ENCODE measurements at regions not wholly inside any gene's neighbourhood (a gene's known extent, or its start where the extent isn't known, plus 50 kb on each side); places are given as distances from the start of the nearest gene placed in this dataset.
A peak's percentile ranks its signal among the peaks of the same experiment; 100 is the strongest.

- TF ChIP-seq, protein P1, sequence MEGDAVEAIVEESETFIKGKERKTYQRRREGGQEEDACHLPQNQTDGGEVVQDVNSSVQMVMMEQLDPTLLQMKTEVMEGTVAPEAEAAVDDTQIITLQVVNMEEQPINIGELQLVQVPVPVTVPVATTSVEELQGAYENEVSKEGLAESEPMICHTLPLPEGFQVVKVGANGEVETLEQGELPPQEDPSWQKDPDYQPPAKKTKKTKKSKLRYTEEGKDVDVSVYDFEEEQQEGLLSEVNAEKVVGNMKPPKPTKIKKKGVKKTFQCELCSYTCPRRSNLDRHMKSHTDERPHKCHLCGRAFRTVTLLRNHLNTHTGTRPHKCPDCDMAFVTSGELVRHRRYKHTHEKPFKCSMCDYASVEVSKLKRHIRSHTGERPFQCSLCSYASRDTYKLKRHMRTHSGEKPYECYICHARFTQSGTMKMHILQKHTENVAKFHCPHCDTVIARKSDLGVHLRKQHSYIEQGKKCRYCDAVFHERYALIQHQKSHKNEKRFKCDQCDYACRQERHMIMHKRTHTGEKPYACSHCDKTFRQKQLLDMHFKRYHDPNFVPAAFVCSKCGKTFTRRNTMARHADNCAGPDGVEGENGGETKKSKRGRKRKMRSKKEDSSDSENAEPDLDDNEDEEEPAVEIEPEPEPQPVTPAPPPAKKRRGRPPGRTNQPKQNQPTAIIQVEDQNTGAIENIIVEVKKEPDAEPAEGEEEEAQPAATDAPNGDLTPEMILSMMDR (IDR thresholded peaks at IDR 0.05), result no peak
- intact Hi-C loops (cut with DNase I), result no loop called here
- H3K9me3 ChIP-seq, result no peaks in the 10 kb centered on the region
- DNase-seq, result no peak
- H3K27ac ChIP-seq, result no peak overlapping the region
- no peaks in the 10 kb centered on the region for H3K36me3 ChIP-seq
- no peaks in the 10 kb centered on the region for H3K4me1 ChIP-seq
- no peaks in the 10 kb centered on the region for H3K27me3 ChIP-seq
- no peak overlapping the region for H3K4me3 ChIP-seq
- H3K9ac ChIP-seq (ENCODE audit: low read depth in 2 of 2, low read length in 2 of 2), result no peak overlapping the region
These were observed 184.7 kb upstream of the DCN start for GRCh38 chr12:91367234-91367849.

GRCh38 chr12:91364471-91365184 lies 182.0 kb upstream of the DCN start:
- no peaks in the 10 kb centered on the region for H3K36me3 ChIP-seq
- H3K27ac ChIP-seq, result no peak overlapping the region
- intact Hi-C loops (cut with DNase I), result loop anchor here (5.0 kb wide), 1 partner anchor 1288 kb away; no protein-coding TSS in a partner anchor
- H3K9ac ChIP-seq (ENCODE audit: low read depth in 2 of 2, low read length in 2 of 2), result no peak overlapping the region
- H3K4me1 ChIP-seq, result no peaks in the 10 kb centered on the region
- TF ChIP-seq, protein P1 (IDR thresholded peaks at IDR 0.05), result no peak
- H3K4me3 ChIP-seq, result no peak overlapping the region
- no peak for DNase-seq
- no peaks in the 10 kb centered on the region for H3K9me3 ChIP-seq
- H3K27me3 ChIP-seq, result no peaks in the 10 kb centered on the region

DNA sequence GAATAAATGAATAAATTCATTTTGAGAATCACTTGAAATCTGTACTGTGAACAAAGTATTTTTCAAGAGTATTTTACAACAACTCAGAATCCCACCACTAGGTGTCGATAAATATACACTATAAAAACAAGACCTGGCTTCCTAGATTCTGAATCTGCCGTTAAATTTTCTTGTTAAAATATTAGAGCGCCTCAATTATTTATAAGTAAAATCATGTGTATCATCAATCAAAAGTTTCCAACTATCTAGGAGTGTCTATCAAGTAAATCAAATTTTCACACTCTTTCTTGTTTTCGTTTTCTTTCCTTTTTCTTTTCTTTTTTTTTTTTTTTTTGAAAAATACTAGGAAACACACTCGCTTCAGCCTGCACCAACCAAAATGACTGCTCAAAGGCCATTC lies 179.2 kb upstream of the DCN start:
- Histone ChIP-seq H3K9ac (ENCODE audit: low read depth in 2 of 2, low read length in 2 of 2) (no peak overlapping the region), H3K27me3 (no peaks in the 10 kb centered on the region), H3K27ac (no peak overlapping the region), H3K4me1 (no peaks in the 10 kb centered on the region), H3K4me3 (no peak overlapping the region), H3K36me3 (no peaks in the 10 kb centered on the region), H3K9me3 (no peaks in the 10 kb centered on the region)
- intact Hi-C loops (cut with DNase I), result loop anchor here (5.0 kb wide), 1 partner anchor 1290 kb away; no protein-coding TSS in a partner anchor
- TF ChIP-seq, protein P1 (IDR thresholded peaks at IDR 0.05), result peak; percentile 51
- DNase-seq, result no peak

DNA sequence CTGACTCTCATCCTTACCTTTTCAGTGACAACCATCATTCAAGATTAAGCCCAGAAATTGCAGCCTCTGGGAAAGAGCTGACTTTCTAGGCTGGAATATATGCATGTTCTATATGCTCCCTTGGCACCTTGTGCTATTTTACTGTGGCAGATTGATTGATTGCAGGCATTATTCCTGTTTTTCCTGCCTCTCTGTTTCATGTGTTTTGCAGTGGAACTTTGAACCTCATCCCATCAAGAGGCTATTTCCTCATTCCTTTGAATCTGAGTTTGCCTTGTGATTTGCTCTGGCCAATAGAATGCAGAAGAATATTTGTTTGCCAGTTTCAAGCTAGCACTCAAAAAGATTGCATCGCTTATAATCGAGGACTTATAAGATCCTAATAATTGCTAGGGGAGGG lies 174.8 kb upstream of the DCN start:
- peak; percentile 52 for DNase-seq
- TF ChIP-seq, protein P1 (IDR thresholded peaks at IDR 0.05), result no peak
- H3K27ac ChIP-seq, result no peak overlapping the region

DNA sequence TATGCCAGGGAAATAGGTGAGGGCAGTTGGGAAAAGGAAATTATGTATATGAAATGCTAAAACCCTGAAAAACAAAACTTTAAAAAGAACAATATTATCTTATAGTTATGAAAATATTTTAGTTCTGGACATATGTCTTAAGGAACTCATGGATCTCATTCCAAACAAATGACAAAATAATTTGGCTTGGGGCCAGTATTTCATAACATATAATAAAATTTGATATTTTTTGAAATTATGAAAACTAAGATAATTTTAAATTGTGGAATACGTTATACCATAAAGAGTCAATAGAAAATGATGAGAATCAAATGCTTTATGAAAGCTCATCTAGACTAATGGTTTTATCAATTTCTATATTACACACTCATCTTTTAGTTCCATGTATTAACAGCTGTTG lies 173.8 kb upstream of the DCN start:
- no peaks in the 10 kb centered on the region for H3K36me3 ChIP-seq
- intact Hi-C loops (cut with DNase I), result no loop called here
- H3K4me1 ChIP-seq, result no peaks in the 10 kb centered on the region
- H3K27me3 ChIP-seq, result no peaks in the 10 kb centered on the region
- TF ChIP-seq, protein P1 (IDR thresholded peaks at IDR 0.05), result no peak
- H3K27ac ChIP-seq, result no peak overlapping the region
- H3K9ac ChIP-seq (ENCODE audit: low read depth in 2 of 2, low read length in 2 of 2), result no peak overlapping the region
- no peak overlapping the region for H3K4me3 ChIP-seq
- no peaks in the 10 kb centered on the region for H3K9me3 ChIP-seq
- DNase-seq, result no peak

More for the DNA sequence above, 174.8 kb upstream of the DCN start:
- Histone ChIP-seq H3K4me1 (no peaks in the 10 kb centered on the region), H3K4me3 (no peak overlapping the region), H3K27me3 (no peaks in the 10 kb centered on the region), H3K9me3 (no peaks in the 10 kb centered on the region), H3K36me3 (no peaks in the 10 kb centered on the region), H3K9ac (ENCODE audit: low read depth in 2 of 2, low read length in 2 of 2) (no peak overlapping the region)
- intact Hi-C loops (cut with DNase I), result no loop called here

Data from colonic mucosa (tissue), 4 donors.